GM06990 (cell line): ENCODE measurements at regions not wholly inside any gene's neighbourhood (a gene's known extent, or its start where the extent isn't known, plus 50 kb on each side); places are given as distances from the start of the nearest gene placed in this dataset.

Experiments
- DNase-seq: peaks from one replicate; pipeline ENCODE4 v3.0.0-alpha.2; 2011; ENCODE audit not compliant: insufficient read length; ENCODE audit errors: extremely low read depth
- H3K27me3 ChIP-seq: replicated peaks from 2 replicates; pipeline ENCODE4 v1.6.0; 2011; ENCODE audit warnings: low read length; ENCODE audit not compliant: control insufficient read depth, insufficient read depth
- H3K36me3 ChIP-seq: 2 replicates; pipeline ENCODE4 v1.5.1; 2011; ENCODE audit warnings: low read length; ENCODE audit not compliant: control insufficient read depth, insufficient read depth
- H3K4me3 ChIP-seq: replicated peaks from 2 replicates; pipeline ENCODE4 v1.5.1; 2011; ENCODE audit warnings: low read depth, mild to moderate bottlenecking, control low read depth, low read length
- CTCF ChIP-seq: IDR thresholded peaks from 2 replicates; pipeline ENCODE4 v1.5.1; 2011; ENCODE audit warnings: low read length, control low read depth, mild to moderate bottlenecking, inconsistent platforms; ENCODE audit not compliant: insufficient read depth, poor library complexity, severe bottlenecking

- no peak for DNase-seq
- no peak overlapping the region for H3K4me3 ChIP-seq
- H3K36me3 ChIP-seq, result no peaks in the 10 kb centered on the region
- no peaks in the 10 kb centered on the region for H3K27me3 ChIP-seq
- no peak for TF ChIP-seq CTCF
Observed at GRCh38 chr10:43970018-43970698, 321.5 kb upstream of the ZNF32 start.

- no peaks in the 10 kb centered on the region for H3K36me3 ChIP-seq
- no peak for DNase-seq
- no peak for TF ChIP-seq CTCF
- no peak overlapping the region for H3K4me3 ChIP-seq
- H3K27me3 ChIP-seq, result no peaks in the 10 kb centered on the region
Observed at GRCh38 chr10:43969506-43969905, 320.8 kb upstream of the ZNF32 start.

- Histone ChIP-seq H3K27me3 (no peaks in the 10 kb centered on the region), H3K36me3 (no peaks in the 10 kb centered on the region), H3K4me3 (no peak overlapping the region)
- no peak for TF ChIP-seq CTCF
- DNase-seq, result no peak
Observed at GRCh38 chr10:43968961-43969360, 320.3 kb upstream of the ZNF32 start.

- TF ChIP-seq CTCF, result no peak
- Histone ChIP-seq H3K4me3 (no peak overlapping the region), H3K27me3 (no peaks in the 10 kb centered on the region)
Observed at GRCh38 chr10:43968076-43968475, 319.4 kb upstream of the ZNF32 start.

GRCh38 chr10:43966571-43966965, 317.9 kb upstream of the ZNF32 start:
- H3K36me3 ChIP-seq, result no peaks in the 10 kb centered on the region
- H3K4me3 ChIP-seq, result no peak overlapping the region
- no peak for TF ChIP-seq CTCF
- H3K27me3 ChIP-seq, result no peaks in the 10 kb centered on the region
- no peak for DNase-seq

More at GRCh38 chr10:43968076-43968475, 319.4 kb upstream of the ZNF32 start:
- H3K36me3 ChIP-seq, result no peaks in the 10 kb centered on the region
- no peak for DNase-seq

GRCh38 chr10:43965918-43966570, 317.4 kb upstream of the ZNF32 start:
- no peak overlapping the region for H3K4me3 ChIP-seq
- no peak for DNase-seq
- no peak for TF ChIP-seq CTCF

More at GRCh38 chr10:43965918-43966570, 317.4 kb upstream of the ZNF32 start:
- H3K36me3 ChIP-seq, result no peaks in the 10 kb centered on the region
- no peaks in the 10 kb centered on the region for H3K27me3 ChIP-seq
